T-cell (primary cell): ENCODE measurements at regions not wholly inside any gene's neighbourhood (a gene's known extent, or its start where the extent isn't known, plus 50 kb on each side); places are given as distances from the start of the nearest gene placed in this dataset.
"Not testable (repeated sequence)": the region's sequence is repeated elsewhere in the genome, so short reads cannot be mapped to it uniquely, and the experiment has no call there.

Source experiments
- ATAC-seq, 4 experiments: fragments of 200-7000 bp in 3 of 4; fragments of 150-1000 bp in 1 of 4; cut with Tn5 transposase; replicated peaks in 1 of 4; 1 replicate in 3 of 4; 2 replicates in 1 of 4; pipeline ENCODE4 v1.10.0; 2021; ENCODE audit warnings: moderate library complexity in 3 of 4, mild to moderate bottlenecking in 2 of 4, moderate number of reproducible peaks in 1 of 4
- CTCF ChIA-PET, 2 donors: fragments of 300-600 bp; sonication (Branson Sonifier 250); formaldehyde crosslinking; loops; one replicate each; lab custom pipeline; 2022; ENCODE audit warnings: antibody characterized with exemption in 2 of 2; lab: Charles Lee
- POLR2A ChIA-PET, 2 donors: fragments of 300-600 bp; sonication (Branson Sonifier 250); formaldehyde crosslinking; loops; one replicate each; lab custom pipeline; 2022; ENCODE audit warnings: antibody characterized with exemption in 2 of 2; lab: Charles Lee
- DNase-seq, 35 experiments: peaks; one replicate each; pipeline versions ENCODE4 v3.0.0 to v3.0.0-alpha.2; 2013 to 2023
- H3K27ac ChIP-seq: one replicate; pipeline ENCODE4 v1.5.1; 2013; ENCODE audit warnings: low read length
- H3K27me3 ChIP-seq, 2 experiments: replicated peaks in 1 of 2; 1 replicate in 1 of 2; 2 replicates in 1 of 2; pipeline versions ENCODE4 v1.6.1 to v1.7.0; 2013; ENCODE audit warnings: low read length in 1 of 2, mixed read lengths in 1 of 2; ENCODE audit not compliant: control insufficient read depth in 2 of 2, insufficient read depth in 2 of 2; ENCODE audit errors: extremely low read depth in 1 of 2
- H3K36me3 ChIP-seq, 2 donors: 1 replicate in 1 of 2; 2 replicates in 1 of 2; pipeline versions ENCODE4 v1.6.1 to v1.7.0; 2013; ENCODE audit warnings: low read length in 1 of 2; ENCODE audit not compliant: control insufficient read depth in 2 of 2, insufficient read depth in 1 of 2; ENCODE audit errors: extremely low read depth in 1 of 2
- H3K4me1 ChIP-seq, 2 experiments: 1 replicate in 1 of 2; 2 replicates in 1 of 2; pipeline versions ENCODE4 v1.6.1 to v1.7.0; 2013; ENCODE audit warnings: low read length in 2 of 2, mixed read lengths in 1 of 2; ENCODE audit not compliant: insufficient read depth in 2 of 2, control insufficient read depth in 1 of 2; ENCODE audit errors: extremely low read depth in 1 of 2
- H3K4me3 ChIP-seq, 2 donors: 1 replicate in 1 of 2; 2 replicates in 1 of 2; pipeline versions ENCODE4 v1.5.1 to v1.7.0; 2013; ENCODE audit warnings: mild to moderate bottlenecking in 2 of 2, low read length in 1 of 2, moderate library complexity in 1 of 2; ENCODE audit not compliant: control insufficient read depth in 1 of 2; ENCODE audit errors: extremely low read depth in 1 of 2
- H3K9me3 ChIP-seq: 2 replicates; pipeline ENCODE4 v1.7.0; 2013
- H3K27ac Mint-ChIP-seq, 2 donors: one replicate each; pipeline ENCODE4 v1.8.0; 2020 to 2021; ENCODE audit warnings: mild to moderate bottlenecking in 2 of 2, mixed read lengths in 2 of 2
- H3K27me3 Mint-ChIP-seq, 2 donors: one replicate each; pipeline ENCODE4 v1.8.0; 2021 to 2022; ENCODE audit warnings: mixed read lengths in 2 of 2
- H3K36me3 Mint-ChIP-seq: one replicate; pipeline ENCODE4 v1.8.0; 2021; ENCODE audit warnings: mixed read lengths
- H3K4me1 Mint-ChIP-seq, 3 donors: one replicate each; pipeline ENCODE4 v1.8.0; 2020 to 2022; ENCODE audit warnings: mixed read lengths in 3 of 3, mild to moderate bottlenecking in 1 of 3
- H3K4me3 Mint-ChIP-seq, 3 donors: one replicate each; pipeline ENCODE4 v1.8.0; 2020 to 2022; ENCODE audit warnings: mild to moderate bottlenecking in 3 of 3, mixed read lengths in 3 of 3, moderate library complexity in 3 of 3
- H3K9me3 Mint-ChIP-seq, 3 donors: one replicate each; pipeline ENCODE4 v1.8.0; 2020 to 2022; ENCODE audit warnings: mixed read lengths in 3 of 3
- WGBS: methylation state at CpG from one replicate; pipeline ENCODE4 v1.1.5; 2013; ENCODE audit warnings: missing lambda C conversion rate; ENCODE audit not compliant: insufficient coverage; 5-methylcytosine and 5-hydroxymethylcytosine counted together

DNA sequence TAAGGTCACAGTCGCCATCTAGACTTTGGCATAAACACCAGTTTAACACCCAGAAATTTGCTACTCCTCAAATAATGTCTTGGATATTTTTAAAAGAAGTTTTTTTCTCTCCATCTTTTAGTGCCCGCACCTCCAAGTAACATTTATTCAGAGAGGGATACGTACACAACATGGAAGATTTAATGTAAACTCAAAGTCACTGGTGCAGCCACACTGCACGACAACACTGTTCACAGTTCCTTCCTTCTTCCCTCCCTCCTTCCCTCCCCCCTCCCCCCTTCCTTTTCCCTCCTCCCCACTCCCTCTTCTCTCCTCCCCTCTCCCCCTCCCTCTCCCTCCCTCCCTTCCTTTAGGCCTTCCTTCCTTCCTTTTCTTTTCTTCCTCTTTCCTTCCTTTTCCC, 56.5 kb downstream of the NPPC start:
- peaks cover 3 to 8% (median 3%) of the 10 kb centered on the region in 3 donors for H3K9me3 Mint-ChIP-seq
- no peaks in the 10 kb centered on the region for H3K4me1 Mint-ChIP-seq
- ATAC-seq = no peak
- H3K36me3 Mint-ChIP-seq = no peaks in the 10 kb centered on the region
- H3K27ac Mint-ChIP-seq = no peak overlapping the region
- H3K4me3 Mint-ChIP-seq = no peak overlapping the region
- ChIA-PET CTCF (no interaction called here), POLR2A (no interaction called here)
- H3K9me3 ChIP-seq = peaks cover 2% of the 10 kb centered on the region
- H3K4me3 ChIP-seq = no peak overlapping the region
- WGBS = no CpG with 5 or more reads among the region's 4 CpGs
- H3K27me3 ChIP-seq = peaks cover 0 to 11% of the 10 kb centered on the region in 2 experiments
- DNase-seq = no peak
- no peaks in the 10 kb centered on the region for H3K36me3 ChIP-seq
- no peaks in the 10 kb centered on the region for H3K4me1 ChIP-seq
- H3K27me3 Mint-ChIP-seq = peaks cover 22 to 27% of the 10 kb centered on the region in 2 donors
- H3K27ac ChIP-seq = no peak overlapping the region

GRCh38 chr2:231869016-231869415, 57.2 kb downstream of the NPPC start:
- H3K4me3 Mint-ChIP-seq, DNase-seq, H3K36me3 Mint-ChIP-seq, H3K4me1 ChIP-seq, POLR2A ChIA-PET, H3K27ac ChIP-seq, ATAC-seq, H3K9me3 ChIP-seq, H3K27me3 ChIP-seq, H3K36me3 ChIP-seq, H3K27ac Mint-ChIP-seq, H3K4me1 Mint-ChIP-seq, H3K4me3 ChIP-seq: not testable (repeated sequence)
- CTCF ChIA-PET = interaction anchor here in 1 of 2 donors (0.5 kb wide), 1 partner anchor 578 kb away, joined by 6 read pairs; no protein-coding TSS in a partner anchor
- Mint-ChIP-seq H3K27me3 (peaks cover 16 to 20% of the 10 kb centered on the region in 2 donors), H3K9me3 (peaks cover 3 to 11% (median 4%) of the 10 kb centered on the region in 3 donors)
- no CpG with 5 or more reads among the region's 6 CpGs for WGBS

DNA sequence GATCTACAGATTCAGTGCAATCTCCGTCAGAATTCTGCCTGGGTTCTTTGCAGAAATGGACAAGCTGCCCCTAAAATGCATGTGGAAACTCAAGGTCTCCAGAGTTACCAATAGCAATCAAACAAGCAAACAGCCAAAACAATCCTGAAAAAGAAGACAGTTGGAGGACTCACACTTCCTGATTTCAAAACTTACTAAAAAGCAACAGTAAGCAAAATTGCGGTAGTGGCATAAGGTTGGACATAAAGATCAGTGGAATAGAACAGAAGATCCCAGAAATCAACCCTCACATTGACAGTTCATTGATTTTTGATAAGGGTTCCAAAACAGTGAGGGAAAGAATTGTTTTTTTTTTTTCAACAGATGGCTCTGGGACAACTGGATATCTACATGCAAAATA, 59.7 kb downstream of the NPPC start:
- peaks cover 10 to 14% of the 10 kb centered on the region in 2 donors for H3K27me3 Mint-ChIP-seq
- CTCF ChIA-PET = no interaction called here
- 100% methylated on average over 1 of the region's 2 CpGs for WGBS

GRCh38 chr2:231865222-231865621, 61.0 kb downstream of the NPPC start:
- ATAC-seq = no peak

More for the DNA sequence above, 59.7 kb downstream of the NPPC start:
- ATAC-seq (no peak), DNase-seq (no peak)
- no peaks in the 10 kb centered on the region for H3K4me1 Mint-ChIP-seq
- H3K27ac Mint-ChIP-seq = no peak overlapping the region
- H3K4me3 Mint-ChIP-seq = no peak overlapping the region
- Histone ChIP-seq H3K9me3 (peaks cover 2% of the 10 kb centered on the region), H3K4me1 (no peaks in the 10 kb centered on the region), H3K36me3 (no peaks in the 10 kb centered on the region), H3K27ac (no peak overlapping the region), H3K4me3 (no peak overlapping the region), H3K27me3 (peaks cover 0 to 8% of the 10 kb centered on the region in 2 experiments)
- H3K9me3 Mint-ChIP-seq = peaks cover 3 to 11% (median 4%) of the 10 kb centered on the region in 3 donors
- POLR2A ChIA-PET = no interaction called here
- H3K36me3 Mint-ChIP-seq = no peaks in the 10 kb centered on the region

GRCh38 chr2:231862071-231862470, 64.1 kb downstream of the NPPC start:
- Histone ChIP-seq H3K27ac (no peak overlapping the region), H3K36me3 (no peaks in the 10 kb centered on the region), H3K4me1 (no peaks in the 10 kb centered on the region), H3K27me3 (peaks cover 0 to 16% of the 10 kb centered on the region in 2 experiments), H3K4me3 (no peak overlapping the region), H3K9me3 (peaks cover 2% of the 10 kb centered on the region)
- Mint-ChIP-seq H3K9me3 (peaks cover 3 to 11% (median 4%) of the 10 kb centered on the region in 3 donors), H3K27ac (no peak overlapping the region), H3K4me1 (no peaks in the 10 kb centered on the region), H3K27me3 (peaks cover 0 to 11% of the 10 kb centered on the region in 2 donors), H3K4me3 (no peak overlapping the region), H3K36me3 (no peaks in the 10 kb centered on the region)
- ChIA-PET POLR2A (no interaction called here), CTCF (no interaction called here)
- DNase-seq (no peak), ATAC-seq (no peak)
- WGBS = 76% methylated on average over 5 of the region's 6 CpGs

More at GRCh38 chr2:231865222-231865621, 61.0 kb downstream of the NPPC start:
- POLR2A ChIA-PET = no interaction called here
- WGBS = no CpG with 5 or more reads among the region's 1 CpG
- Mint-ChIP-seq H3K9me3 (peaks cover 3 to 11% (median 4%) of the 10 kb centered on the region in 3 donors), H3K4me3 (no peak overlapping the region), H3K36me3 (no peaks in the 10 kb centered on the region), H3K27me3 (peaks cover 5 to 14% of the 10 kb centered on the region in 2 donors), H3K4me1 (no peaks in the 10 kb centered on the region), H3K27ac (no peak overlapping the region)
- Histone ChIP-seq H3K36me3 (no peaks in the 10 kb centered on the region), H3K4me3 (no peak overlapping the region), H3K4me1 (no peaks in the 10 kb centered on the region), H3K27ac (no peak overlapping the region), H3K27me3 (peaks cover 0 to 13% of the 10 kb centered on the region in 2 experiments), H3K9me3 (peaks cover 2% of the 10 kb centered on the region)
- no peak for DNase-seq
- CTCF ChIA-PET = no interaction called here

GRCh38 chr2:231861288-231861931, 64.8 kb downstream of the NPPC start:
- Histone ChIP-seq H3K27ac (no peak overlapping the region), H3K4me3 (no peak overlapping the region), H3K9me3 (peaks cover 2% of the 10 kb centered on the region), H3K36me3 (no peaks in the 10 kb centered on the region), H3K4me1 (no peaks in the 10 kb centered on the region), H3K27me3 (peaks cover 0 to 16% of the 10 kb centered on the region in 2 experiments)
- Mint-ChIP-seq H3K4me1 (no peaks in the 10 kb centered on the region), H3K27ac (no peak overlapping the region), H3K27me3 (peaks cover 0 to 10% of the 10 kb centered on the region in 2 donors), H3K4me3 (no peak overlapping the region), H3K9me3 (peaks cover 3 to 11% (median 4%) of the 10 kb centered on the region in 3 donors), H3K36me3 (no peaks in the 10 kb centered on the region)
- POLR2A ChIA-PET = no interaction called here
- WGBS = 76% methylated on average over 5 of the region's 9 CpGs
- ATAC-seq = no peak
- no peak for DNase-seq
- CTCF ChIA-PET = no interaction called here
